Loucy (cell line): ENCODE measurements at regions not wholly inside any gene's neighbourhood (a gene's known extent, or its start where the extent isn't known, plus 50 kb on each side); places are given as distances from the start of the nearest gene placed in this dataset.
A peak's percentile ranks its signal among the peaks of the same experiment; 100 is the strongest.

Experiments used
- H2AFZ ChIP-seq: fragments of 200-600 bp; sonication (generic); 2 replicates; pipeline ENCODE4 v1.6.0; 2016; ENCODE audit warnings: antibody characterized with exemption, mild to moderate bottlenecking, low read length, moderate library complexity
- H3F3A ChIP-seq: fragments of 200-600 bp; 2 replicates; pipeline ENCODE4 v1.6.0; 2016; ENCODE audit warnings: antibody characterized with exemption, low read depth, mild to moderate bottlenecking
- H3K27me3 ChIP-seq: fragments of 200-600 bp; sonication (generic); 2 replicates; pipeline ENCODE4 v1.6.1; 2014; ENCODE audit warnings: low read length, mild to moderate bottlenecking; ENCODE audit not compliant: insufficient read depth, poor library complexity, severe bottlenecking
- H3K36me3 ChIP-seq: fragments of 200-600 bp; sonication (generic); 2 replicates; pipeline ENCODE4 v1.6.1; 2016; ENCODE audit warnings: low read length; ENCODE audit not compliant: insufficient read depth
- H3K4me1 ChIP-seq: fragments of 200-600 bp; sonication (generic); 2 replicates; pipeline ENCODE4 v1.5.1; 2014; ENCODE audit warnings: low read length, mild to moderate bottlenecking; ENCODE audit not compliant: insufficient read depth, poor library complexity, severe bottlenecking
- H3K4me2 ChIP-seq: fragments of 200-600 bp; sonication (generic); 2 replicates; pipeline ENCODE4 v1.6.0; 2014; ENCODE audit warnings: antibody characterized with exemption, low read length, low read depth, mild to moderate bottlenecking; ENCODE audit not compliant: poor library complexity, severe bottlenecking
- H3K4me3 ChIP-seq: fragments of 200-600 bp; sonication (generic); 2 replicates; pipeline ENCODE4 v1.5.1; 2014; ENCODE audit warnings: low read length, mild to moderate bottlenecking, mixed read lengths; ENCODE audit not compliant: poor library complexity, severe bottlenecking
- H3K79me2 ChIP-seq: fragments of 200-600 bp; sonication (generic); 2 replicates; pipeline ENCODE4 v1.6.1; 2014; ENCODE audit warnings: low read length; ENCODE audit not compliant: insufficient read depth
- H3K9ac ChIP-seq: fragments of 200-600 bp; sonication (generic); 2 replicates; pipeline ENCODE4 v1.6.0; 2014; ENCODE audit warnings: mild to moderate bottlenecking, low read depth, low read length, moderate library complexity; ENCODE audit not compliant: poor library complexity, severe bottlenecking
- H3K9me2 ChIP-seq: fragments of 200-600 bp; sonication (generic); replicated peaks from 2 replicates; pipeline ENCODE4 v1.6.1; 2016; ENCODE audit warnings: low read depth, low read length, mixed read lengths
- H3K9me3 ChIP-seq: fragments of 200-600 bp; sonication (generic); 2 replicates; pipeline ENCODE4 v1.6.1; 2014; ENCODE audit warnings: mild to moderate bottlenecking, antibody characterized with exemption, low read length, low read depth; ENCODE audit not compliant: insufficient read depth
- H4K20me1 ChIP-seq: fragments of 200-600 bp; sonication (generic); 2 replicates; pipeline ENCODE4 v1.6.0; 2014; ENCODE audit warnings: antibody characterized with exemption, low read length, mild to moderate bottlenecking; ENCODE audit not compliant: insufficient read depth, poor library complexity, severe bottlenecking
- CTCF ChIP-seq: fragments of 200-600 bp; sonication (generic); conservative IDR thresholded peaks from 2 replicates; pipeline ENCODE4 v1.5.1; 2014; ENCODE audit warnings: mild to moderate bottlenecking, antibody characterized with exemption, low read length
- EZH2phosphoT487 ChIP-seq: fragments of 200-600 bp; IDR thresholded peaks from 2 replicates; pipeline ENCODE4 v1.6.1; 2018; ENCODE audit warnings: antibody characterized with exemption, mild to moderate bottlenecking, moderate library complexity, borderline replicate concordance

DNA sequence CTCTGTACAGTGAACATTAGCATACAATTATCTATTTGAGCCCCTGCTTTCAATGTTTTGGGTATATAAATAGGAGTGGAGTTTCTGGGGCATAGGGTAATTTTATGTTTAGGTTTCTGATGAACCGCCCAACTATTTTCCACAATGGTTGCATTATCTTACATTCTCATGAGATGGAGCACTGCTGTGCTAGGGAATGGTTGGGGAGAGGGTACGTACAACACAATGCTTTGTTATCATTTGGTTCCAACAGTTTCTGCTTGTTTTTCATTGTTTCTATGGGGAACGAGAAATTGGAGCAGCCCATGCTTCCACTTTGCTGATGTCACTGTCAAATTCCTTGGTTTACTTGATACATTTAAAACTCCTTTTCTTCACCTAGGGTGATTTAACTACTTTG is 1115.3 kb downstream of the REEP3 start:
- no peaks in the 10 kb centered on the region for H3K79me2 ChIP-seq
- H3K9me2 ChIP-seq, result no peaks in the 10 kb centered on the region
- H2AFZ ChIP-seq, result no peak overlapping the region
- no peak overlapping the region for H3K4me2 ChIP-seq
- H4K20me1 ChIP-seq, result no peaks in the 10 kb centered on the region
- no peak overlapping the region for H3K9ac ChIP-seq
- TF ChIP-seq CTCF, result no peak
- TF ChIP-seq EZH2phosphoT487, result no peak
- no peak overlapping the region for H3K4me3 ChIP-seq
- H3K27me3 ChIP-seq, result no peaks in the 10 kb centered on the region
- no peaks in the 10 kb centered on the region for H3F3A ChIP-seq
- no peaks in the 10 kb centered on the region for H3K36me3 ChIP-seq
- no peaks in the 10 kb centered on the region for H3K9me3 ChIP-seq
- no peaks in the 10 kb centered on the region for H3K4me1 ChIP-seq

DNA sequence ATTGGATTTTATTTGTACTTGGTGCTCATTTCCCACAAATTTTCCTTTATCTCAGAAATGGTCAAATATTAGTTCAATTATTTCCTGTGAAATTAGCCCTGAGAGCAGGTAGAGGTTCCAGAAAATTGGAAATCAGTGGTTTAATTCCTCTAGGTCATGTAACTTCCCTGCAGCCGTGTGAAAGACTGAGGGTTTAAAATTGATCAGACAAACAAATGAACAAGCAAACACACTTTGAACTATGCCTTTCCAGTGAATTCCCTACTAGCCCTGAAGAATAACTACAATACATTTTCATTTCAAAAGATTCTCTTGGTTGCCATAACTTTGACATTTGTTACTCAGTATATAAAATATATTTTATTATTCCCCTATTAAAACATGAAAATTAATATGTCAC is 1116.7 kb downstream of the REEP3 start:
- no peak overlapping the region for H3K4me3 ChIP-seq
- no peaks in the 10 kb centered on the region for H3K79me2 ChIP-seq
- no peaks in the 10 kb centered on the region for H3K27me3 ChIP-seq
- H3K9me3 ChIP-seq, result no peaks in the 10 kb centered on the region
- no peaks in the 10 kb centered on the region for H3K36me3 ChIP-seq
- no peak for TF ChIP-seq CTCF
- TF ChIP-seq EZH2phosphoT487, result no peak
- no peaks in the 10 kb centered on the region for H3K9me2 ChIP-seq
- H3K4me1 ChIP-seq, result no peaks in the 10 kb centered on the region
- no peaks in the 10 kb centered on the region for H4K20me1 ChIP-seq
- H3F3A ChIP-seq, result no peaks in the 10 kb centered on the region
- no peak overlapping the region for H2AFZ ChIP-seq
- no peak overlapping the region for H3K4me2 ChIP-seq
- no peak overlapping the region for H3K9ac ChIP-seq

- Histone ChIP-seq H3K4me3 (no peak overlapping the region), H3K4me1 (no peaks in the 10 kb centered on the region), H3K79me2 (no peaks in the 10 kb centered on the region), H4K20me1 (no peaks in the 10 kb centered on the region), H3K9me2 (no peaks in the 10 kb centered on the region), H3K9me3 (no peaks in the 10 kb centered on the region), H3K27me3 (no peaks in the 10 kb centered on the region), H2AFZ (no peak overlapping the region), H3K9ac (no peak overlapping the region), H3F3A (no peaks in the 10 kb centered on the region), H3K4me2 (no peak overlapping the region), H3K36me3 (no peaks in the 10 kb centered on the region)
- 0 out of 2 replicates have a peak, but pooled peaks have one; percentile 23 for TF ChIP-seq CTCF
- no peak for TF ChIP-seq EZH2phosphoT487
These were observed 1127.7 kb downstream of the REEP3 start for GRCh38 chr10:64648915-64649314.
